PC-3 (cell line): ENCODE measurements at regions not wholly inside any gene's neighbourhood (a gene's known extent, or its start where the extent isn't known, plus 50 kb on each side); places are given as distances from the start of the nearest gene placed in this dataset.

Source experiments
- CTCF ChIP-seq: fragments of 300-600 bp; sonication (generic); conservative IDR thresholded peaks from 2 replicates; pipeline ENCODE4 v1.5.1; 2017; ENCODE audit warnings: antibody characterized with exemption, low read depth, mild to moderate bottlenecking, low read length
- EZH2 ChIP-seq: fragments of 300-600 bp; sonication (generic); IDR thresholded peaks from one replicate; pipeline ENCODE4 v1.6.1; 2017; ENCODE audit warnings: antibody characterized with exemption, mild to moderate bottlenecking, low read length; ENCODE audit not compliant: unreplicated experiment
- EZH2phosphoT487 ChIP-seq: fragments of 300-600 bp; sonication (generic); IDR thresholded peaks from 2 replicates; pipeline ENCODE4 v1.6.1; 2018; ENCODE audit warnings: mild to moderate bottlenecking, antibody characterized with exemption, low read length, borderline replicate concordance

GRCh38 chr6:168860987-168861386 lies 392.7 kb downstream of the THBS2 start:
- TF ChIP-seq CTCF (no peak), EZH2 (no peak), EZH2phosphoT487 (no peak)
